Sigmoid colon (tissue), 4 donors: ENCODE measurements at regions not wholly inside any gene's neighbourhood (a gene's known extent, or its start where the extent isn't known, plus 50 kb on each side); places are given as distances from the start of the nearest gene placed in this dataset.

Source experiments
- POLR2AphosphoS5 ChIP-seq, 4 donors: sonication (generic); formaldehyde crosslinking; IDR thresholded peaks; one replicate each; pipeline ENCODE4 v1.6.1; 2017; ENCODE audit warnings: antibody characterized with exemption in 4 of 4
- TF ChIP-seq, protein P1 (sequence below), 4 experiments: fragments of 450-650 bp in 3 of 4; fragments of 200-600 bp in 1 of 4; IDR thresholded peaks; one replicate each; pipeline ENCODE4 v1.5.1; 2016 to 2019; ENCODE audit warnings: antibody characterized with exemption in 4 of 4, mild to moderate bottlenecking in 3 of 4, moderate library complexity in 2 of 4

DNA sequence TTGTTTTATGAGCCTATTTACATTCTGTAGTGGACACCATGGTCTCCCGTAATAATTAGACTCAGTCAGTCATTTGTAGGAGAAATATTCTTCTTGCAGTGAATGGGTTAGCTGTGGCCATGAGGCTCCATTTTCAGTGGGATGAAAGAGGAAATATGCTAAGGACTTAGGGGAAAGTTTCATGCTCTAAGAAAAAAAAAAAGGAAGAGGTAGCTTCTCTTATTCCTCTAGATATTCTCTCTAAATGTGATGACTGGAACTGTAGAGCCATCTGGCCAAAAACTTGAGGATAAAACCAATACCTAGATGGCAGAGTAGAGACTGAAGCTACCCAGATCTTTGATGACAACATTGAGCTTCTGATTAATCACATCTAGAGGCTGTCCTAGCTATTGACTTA is 75.8 kb upstream of the SESN3 start:
- TF ChIP-seq, protein P1, sequence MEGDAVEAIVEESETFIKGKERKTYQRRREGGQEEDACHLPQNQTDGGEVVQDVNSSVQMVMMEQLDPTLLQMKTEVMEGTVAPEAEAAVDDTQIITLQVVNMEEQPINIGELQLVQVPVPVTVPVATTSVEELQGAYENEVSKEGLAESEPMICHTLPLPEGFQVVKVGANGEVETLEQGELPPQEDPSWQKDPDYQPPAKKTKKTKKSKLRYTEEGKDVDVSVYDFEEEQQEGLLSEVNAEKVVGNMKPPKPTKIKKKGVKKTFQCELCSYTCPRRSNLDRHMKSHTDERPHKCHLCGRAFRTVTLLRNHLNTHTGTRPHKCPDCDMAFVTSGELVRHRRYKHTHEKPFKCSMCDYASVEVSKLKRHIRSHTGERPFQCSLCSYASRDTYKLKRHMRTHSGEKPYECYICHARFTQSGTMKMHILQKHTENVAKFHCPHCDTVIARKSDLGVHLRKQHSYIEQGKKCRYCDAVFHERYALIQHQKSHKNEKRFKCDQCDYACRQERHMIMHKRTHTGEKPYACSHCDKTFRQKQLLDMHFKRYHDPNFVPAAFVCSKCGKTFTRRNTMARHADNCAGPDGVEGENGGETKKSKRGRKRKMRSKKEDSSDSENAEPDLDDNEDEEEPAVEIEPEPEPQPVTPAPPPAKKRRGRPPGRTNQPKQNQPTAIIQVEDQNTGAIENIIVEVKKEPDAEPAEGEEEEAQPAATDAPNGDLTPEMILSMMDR (IDR thresholded peaks at IDR 0.05), result no peak
- no peak for TF ChIP-seq POLR2AphosphoS5 (IDR thresholded peaks at IDR 0.05)
